NCI-H146 (cell line): ENCODE measurements at regions not wholly inside any gene's neighbourhood (a gene's known extent, or its start where the extent isn't known, plus 50 kb on each side); places are given as distances from the start of the nearest gene placed in this dataset.

Experiments
- DNase-seq: peaks from one replicate; lab custom pipeline; 2025; lab: John Stamatoyannopoulos, UW

DNA sequence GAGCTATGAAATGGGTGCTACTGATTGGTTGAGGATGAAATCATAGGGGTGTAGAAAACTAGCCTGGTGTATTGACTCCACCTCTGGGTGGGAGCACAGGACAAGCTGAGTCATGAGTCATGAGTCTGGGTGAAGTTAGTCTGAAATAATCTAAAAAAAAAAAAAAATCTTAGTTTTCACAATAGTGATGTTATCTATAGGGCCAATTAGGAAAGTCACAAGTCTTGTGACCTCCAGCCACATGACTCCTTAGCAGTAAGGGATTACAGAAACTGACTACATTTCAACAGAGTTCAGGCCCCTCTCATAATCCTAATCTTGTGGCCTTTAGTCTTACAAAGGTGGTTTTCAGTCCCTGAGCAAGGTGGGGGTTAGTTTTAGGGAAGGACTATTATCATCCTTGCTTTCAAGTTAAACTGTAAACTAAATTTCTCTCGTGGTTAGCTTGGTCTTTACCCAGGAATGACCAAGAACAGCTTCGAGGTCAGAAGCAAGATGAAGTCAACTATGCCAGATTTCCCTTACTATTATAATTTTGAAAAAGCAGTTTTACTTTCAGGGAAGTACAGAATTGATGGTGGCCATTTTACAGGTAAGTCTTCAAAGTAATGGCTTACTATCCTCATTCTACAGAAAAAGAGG is 338.0 kb upstream of the GYPC start:
- DNase-seq, result no peak

GRCh38 chr2:126322342-126322741 is 333.6 kb upstream of the GYPC start:
- DNase-seq, result no peak

GRCh38 chr2:126325202-126325601 is 330.8 kb upstream of the GYPC start:
- no peak for DNase-seq

DNA sequence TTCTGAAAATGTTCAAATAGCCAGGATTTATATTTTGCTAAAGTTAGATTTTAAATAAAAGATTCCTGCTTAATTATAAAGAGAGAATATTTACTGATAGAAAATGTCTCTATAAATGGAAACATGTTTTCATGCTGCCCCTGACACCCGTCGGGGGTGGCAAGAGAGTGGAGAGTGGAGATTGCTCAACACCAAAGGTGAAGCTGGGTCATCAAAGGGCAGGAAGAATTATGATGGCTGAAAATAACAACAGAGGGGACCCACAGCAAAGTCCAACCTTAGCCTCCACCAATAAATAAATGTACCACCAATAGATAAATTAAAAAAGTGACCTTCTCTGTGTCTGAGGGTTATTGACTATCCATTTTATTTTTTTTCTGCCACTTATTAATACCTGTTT is 326.8 kb upstream of the GYPC start:
- no peak for DNase-seq

DNA sequence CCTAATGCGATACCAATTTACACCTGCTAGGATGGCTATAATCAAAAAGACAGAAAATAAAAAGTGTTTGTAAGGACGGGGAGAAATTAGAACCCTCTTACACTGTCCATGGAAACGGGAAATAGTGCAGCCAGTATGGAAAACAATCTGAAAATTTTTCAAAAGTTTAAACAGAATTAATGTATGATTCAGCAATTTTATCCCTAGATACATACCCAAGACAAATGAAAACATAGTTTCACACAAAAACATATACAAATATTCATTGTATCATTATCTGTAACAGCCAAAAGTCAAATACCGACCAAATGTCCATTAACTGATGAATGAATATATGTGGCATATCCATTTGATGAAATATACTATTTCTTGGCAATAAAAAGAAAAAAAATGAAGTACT is 313.5 kb upstream of the GYPC start:
- no peak for DNase-seq

DNA sequence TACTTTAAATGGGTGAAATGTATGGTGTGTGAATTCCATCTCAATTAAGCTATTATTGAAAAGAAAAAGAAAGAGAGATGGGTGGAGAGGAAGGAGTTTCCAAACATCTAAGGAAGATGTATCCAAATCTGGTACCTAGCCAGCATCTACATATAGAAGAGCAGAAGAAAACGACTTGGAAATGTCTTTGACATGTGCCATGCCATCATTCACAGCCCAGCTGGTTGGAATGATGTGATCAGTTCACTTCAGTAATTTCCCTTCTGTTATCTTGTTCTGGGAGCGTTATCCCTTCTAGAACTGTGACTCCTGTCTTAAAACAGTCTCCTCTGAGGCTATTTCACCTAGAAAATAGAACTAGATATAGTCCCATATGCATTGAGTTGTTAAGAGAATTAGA is 312.8 kb upstream of the GYPC start:
- no peak for DNase-seq

DNA sequence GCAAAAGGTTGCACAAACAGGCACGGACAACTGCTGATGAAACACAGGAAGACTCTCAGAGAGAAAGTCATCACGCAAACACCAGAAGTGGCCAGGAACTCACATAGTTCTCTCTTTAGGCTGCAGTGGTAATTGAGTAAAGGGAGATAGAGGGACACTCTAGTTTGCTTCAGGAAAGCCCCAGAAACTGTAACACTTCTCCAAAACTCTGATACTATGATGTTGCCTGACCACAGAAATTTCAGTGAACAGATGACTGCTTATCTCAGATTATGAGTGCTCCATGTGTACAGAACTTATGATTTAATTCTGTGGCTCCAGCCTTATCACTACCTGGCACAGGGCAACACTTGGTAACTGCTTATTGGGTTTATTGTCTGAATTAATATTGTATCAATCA is 311.5 kb upstream of the GYPC start:
- no peak for DNase-seq

DNA sequence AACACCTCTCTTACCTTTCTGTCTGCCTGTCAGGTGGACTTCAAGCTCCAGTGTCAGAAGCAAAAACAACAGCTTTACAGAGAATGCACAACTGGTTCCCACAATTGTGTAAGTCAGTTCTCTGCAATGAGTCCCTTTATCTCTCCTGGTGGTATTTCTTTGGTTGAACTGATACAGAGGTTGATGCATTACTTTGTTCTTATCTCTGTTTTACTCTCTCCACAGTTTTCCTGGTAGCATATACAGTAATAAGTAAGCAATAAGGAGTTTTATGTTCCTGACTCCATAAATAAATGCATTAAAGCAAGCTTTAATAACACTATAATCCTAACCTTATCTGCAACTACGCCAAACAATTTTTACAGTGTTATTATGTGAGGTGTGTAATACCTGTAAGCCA is 310.3 kb upstream of the GYPC start:
- no peak for DNase-seq

DNA sequence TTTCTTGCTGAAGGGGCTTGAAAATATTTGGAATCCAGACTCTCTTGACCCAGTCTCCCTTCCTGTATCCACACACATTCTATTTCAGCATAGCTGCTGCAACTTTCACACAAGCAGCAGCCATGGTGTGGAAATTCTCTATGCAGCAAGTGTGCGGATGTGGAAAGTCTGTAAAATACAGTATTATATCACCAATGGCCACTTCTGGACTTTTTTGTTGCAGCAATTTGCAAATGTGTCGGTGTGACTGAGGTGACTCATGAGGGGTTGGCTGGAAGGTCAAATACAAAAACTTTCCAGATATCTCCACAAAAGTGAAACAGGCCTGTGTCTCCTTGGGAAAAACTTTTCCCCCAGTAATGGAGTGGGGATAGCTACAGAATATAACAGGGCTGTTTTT is 299.3 kb upstream of the GYPC start:
- no peak for DNase-seq

GRCh38 chr2:126358122-126358521 is 297.8 kb upstream of the GYPC start:
- no peak for DNase-seq

DNA sequence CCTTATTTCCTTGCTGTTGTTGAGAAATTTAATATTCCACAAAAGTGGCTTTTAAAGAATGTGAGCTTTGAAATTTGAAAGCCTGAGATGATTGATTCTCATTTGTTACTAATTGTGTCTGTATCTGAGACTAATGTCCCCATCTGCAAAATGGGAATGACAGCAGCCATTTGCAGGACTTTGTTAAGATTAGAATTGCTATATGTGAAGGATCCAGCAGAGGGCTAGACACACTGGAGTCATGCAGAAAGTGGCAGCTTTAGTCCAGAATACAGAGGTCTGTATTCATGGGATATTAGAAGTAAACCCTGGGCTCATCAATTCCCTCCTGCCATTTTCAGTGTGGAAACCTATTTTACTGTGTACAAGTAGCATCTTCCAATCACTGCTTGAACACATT is 296.5 kb upstream of the GYPC start:
- no peak for DNase-seq

- DNase-seq, result no peak
Measured at GRCh38 chr2:126367361-126367760, 288.6 kb upstream of the GYPC start.

DNA sequence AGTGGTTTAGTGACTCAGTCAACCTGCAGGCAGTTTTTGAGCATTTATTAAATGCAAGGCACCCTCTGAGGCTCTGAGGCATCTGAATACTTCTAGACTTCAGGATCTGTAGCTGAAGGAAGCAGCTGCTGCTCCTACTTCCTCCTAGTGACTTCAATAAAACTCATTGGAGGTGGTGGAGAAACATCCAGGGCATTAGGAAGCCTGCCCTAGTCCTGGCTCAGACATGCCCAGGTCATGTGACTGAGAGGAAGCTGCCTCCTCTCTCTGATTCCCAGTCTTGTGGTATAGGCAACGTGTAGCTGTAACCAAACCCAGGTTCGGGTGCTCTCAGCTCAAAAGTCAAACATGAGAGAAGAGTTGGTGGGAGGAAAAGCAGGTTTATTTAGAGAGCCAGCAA is 287.2 kb upstream of the GYPC start:
- DNase-seq, result no peak

DNA sequence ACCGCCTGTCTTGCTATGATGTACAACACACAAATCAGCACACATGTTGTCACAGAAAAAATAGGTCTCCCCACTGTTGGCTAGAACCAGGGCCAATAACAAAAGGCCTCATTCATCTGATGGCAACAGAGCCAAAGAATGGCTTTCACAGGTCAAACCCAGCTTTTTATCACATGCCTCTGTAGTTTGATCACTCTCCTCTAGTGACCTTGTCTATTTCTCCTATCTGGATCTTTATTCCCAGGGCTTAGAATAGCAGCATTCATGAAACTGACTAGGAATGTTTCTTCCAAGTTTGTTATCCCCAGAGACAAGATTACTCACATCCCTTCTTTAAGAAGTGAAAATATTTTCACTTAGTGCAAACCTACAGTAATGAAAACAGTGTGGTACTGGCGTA is 285.8 kb upstream of the GYPC start:
- no peak for DNase-seq

DNA sequence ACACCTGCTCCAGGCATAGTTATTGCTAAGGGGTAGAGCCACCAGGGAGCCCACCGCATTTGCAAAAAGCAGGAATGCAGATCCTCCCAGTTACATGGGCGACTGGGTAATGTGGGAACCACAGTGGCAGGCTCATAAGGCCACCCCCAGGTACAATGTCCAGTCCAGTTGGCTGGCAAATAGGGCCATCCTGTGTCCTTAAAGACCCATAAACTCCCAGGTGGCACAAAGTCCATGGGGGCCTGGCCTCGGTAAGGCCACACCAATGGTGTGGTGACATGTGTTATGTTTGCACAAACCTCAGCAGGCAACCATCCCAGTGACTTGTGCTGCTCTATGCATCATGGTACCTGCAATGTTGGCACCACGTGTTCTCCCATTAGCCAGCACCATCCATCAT is 283.6 kb upstream of the GYPC start:
- no peak for DNase-seq

GRCh38 chr2:126378176-126378575 is 277.8 kb upstream of the GYPC start:
- DNase-seq, result no peak

DNA sequence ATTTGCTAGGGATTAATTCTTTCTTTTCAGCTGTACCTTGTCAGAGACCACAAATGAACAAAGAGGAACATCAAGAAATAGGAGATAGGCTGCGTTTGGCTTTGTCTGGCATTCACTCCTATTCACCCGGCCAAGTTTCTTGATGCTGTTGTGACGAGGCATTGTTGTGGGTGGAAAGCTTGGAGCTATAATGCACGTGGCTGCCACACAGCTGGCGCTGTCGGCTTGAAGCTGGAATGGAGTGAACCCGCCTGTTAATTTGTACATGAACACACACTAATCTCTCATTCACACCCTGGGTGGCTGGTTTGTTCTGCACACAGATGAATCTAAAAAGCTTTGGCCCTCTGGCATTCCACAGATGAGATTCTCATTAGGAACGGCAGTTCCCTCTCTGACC is 274.9 kb upstream of the GYPC start:
- no peak for DNase-seq

DNA sequence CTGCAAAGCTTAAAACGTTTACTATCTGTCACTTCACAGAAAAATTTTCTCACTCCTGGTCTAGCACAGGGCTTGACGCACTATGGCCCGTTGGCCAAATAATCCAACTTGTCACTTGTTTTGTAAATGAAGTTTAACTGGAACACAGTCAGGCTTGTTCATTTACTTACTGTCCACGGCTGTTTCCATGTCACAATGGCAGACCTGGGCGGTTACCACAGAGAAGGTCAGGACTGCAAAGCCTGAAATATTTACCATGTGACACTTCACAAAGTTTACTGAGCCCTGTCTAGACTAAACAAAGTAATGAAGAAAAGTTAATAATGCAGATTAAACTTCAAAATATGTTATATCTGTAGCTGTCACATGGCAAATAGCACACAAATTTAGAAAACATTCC is 273.0 kb upstream of the GYPC start:
- no peak for DNase-seq

GRCh38 chr2:126383800-126384199 is 272.2 kb upstream of the GYPC start:
- DNase-seq, result no peak

DNA sequence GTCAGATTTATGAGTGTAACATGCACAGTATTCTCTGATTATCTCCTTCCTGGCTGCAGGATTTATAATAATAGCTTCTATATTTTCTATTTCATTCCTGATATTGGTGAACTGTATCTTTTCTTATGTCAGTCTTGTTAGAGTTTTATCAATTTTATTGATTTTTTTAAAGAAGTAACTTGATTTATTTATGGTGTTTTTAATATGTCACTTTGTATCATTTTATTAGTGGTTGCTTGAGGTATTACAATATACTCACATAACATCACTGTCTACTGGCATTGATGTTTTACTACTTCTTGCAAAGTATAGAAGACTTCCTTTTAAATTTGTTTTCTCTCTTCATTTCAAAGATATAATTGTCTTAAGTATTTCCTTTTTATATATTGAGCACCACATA is 270.5 kb upstream of the GYPC start:
- DNase-seq, result no peak

DNA sequence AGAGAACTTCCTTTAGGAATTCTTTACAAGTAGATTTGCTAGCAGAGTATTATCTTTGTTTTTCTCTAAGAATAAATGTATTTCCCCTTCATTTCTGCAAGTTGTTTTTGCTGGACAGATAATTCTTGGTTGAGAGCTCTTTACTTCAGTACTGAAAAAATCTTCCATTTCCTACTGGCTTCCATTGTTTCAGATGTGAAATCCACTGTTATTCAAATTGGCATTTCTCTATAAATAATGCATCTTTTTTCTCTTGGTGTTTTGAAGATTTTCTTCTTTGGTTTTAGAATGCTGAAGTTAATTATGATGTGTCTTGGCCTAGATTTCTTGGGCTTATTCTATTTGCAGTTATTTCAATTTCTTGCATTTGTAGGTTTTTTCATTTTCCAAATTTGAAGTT is 270.0 kb upstream of the GYPC start:
- no peak for DNase-seq

DNA sequence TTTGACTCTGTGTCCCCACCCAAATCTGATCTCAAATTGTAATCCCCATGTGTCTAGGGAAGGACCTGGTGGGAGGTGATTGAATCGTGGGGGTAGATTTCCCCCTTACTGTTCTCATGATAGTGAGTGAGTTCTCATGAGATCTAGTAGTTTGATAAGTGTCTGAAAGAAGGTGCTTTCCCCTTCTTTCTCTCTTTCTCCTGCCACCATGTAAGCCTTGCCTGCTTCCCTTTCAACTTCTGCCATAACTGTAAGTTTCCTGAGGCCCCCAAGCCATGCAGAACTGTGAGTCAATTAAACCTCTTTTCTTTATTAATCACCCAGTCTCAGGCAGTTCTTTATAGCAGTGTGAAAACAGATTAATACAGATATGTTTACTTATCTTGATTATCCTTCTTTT is 266.5 kb upstream of the GYPC start:
- DNase-seq, result no peak

DNA sequence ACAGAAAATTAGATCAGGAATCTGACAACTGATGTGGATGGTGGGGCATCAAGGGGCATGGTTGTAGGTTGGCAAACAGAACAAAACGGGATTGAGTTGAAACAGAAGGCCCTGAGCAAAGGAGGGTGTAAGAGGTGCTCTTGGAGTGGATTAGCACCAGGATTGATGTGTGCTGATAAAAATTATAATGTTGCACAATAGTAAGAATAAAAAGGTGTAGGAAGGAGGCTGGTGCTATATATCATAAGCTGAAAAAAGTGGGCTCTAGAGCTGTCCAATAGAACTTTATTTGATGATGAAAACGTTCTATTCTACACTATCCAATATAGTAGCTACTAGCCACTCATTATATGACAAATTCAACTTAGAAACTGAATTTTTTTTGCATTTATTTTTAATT is 263.1 kb upstream of the GYPC start:
- no peak for DNase-seq

DNA sequence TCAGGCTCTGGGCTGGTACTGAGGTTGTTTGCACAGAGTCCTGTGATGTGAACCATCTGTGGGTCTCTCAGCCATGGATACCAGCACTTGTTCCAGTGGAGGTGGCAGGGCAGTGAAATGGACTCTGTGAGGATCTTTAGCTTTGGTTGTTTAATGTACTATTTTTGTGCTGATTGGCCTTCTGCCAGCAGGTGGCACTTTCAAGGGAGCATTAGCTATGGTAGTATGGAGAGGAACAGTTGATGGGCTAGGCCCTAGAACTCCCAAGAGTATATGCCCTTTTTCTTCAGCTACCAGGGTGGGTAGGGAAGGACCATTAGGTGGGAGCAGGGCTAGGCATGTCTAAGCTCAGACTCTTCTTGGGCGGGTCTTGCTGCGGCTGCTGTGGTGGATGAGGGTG is 257.0 kb upstream of the GYPC start:
- no peak for DNase-seq

GRCh38 chr2:126403039-126403628 is 252.8 kb upstream of the GYPC start:
- DNase-seq, result no peak
